ENCODE measurements at regions not wholly inside any gene's neighbourhood (a gene's known extent, or its start where the extent isn't known, plus 50 kb on each side); places are given as distances from the start of the nearest gene placed in this dataset.

DNA sequence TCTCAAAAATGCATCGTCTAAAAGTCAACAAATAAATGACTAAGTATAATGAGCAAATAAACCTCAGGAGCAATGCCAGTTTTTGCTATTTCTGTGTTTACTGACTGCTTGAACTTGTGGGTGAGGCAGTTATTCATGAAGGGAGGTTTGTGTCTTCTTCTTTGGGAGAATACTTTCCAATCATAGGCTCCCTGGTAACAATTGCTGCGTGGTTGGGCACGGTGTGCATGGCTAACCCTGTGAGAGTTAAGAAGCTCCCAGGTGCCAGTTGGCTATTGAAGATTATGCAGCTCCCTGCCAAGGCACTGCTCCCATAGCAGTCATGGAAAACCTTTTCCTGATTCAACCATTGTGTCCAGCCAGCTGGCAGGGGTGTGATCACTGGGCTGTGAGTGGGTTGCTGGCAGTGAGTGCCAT lies 775.9 kb upstream of the GOT2 start:
- Mint-ChIP-seq H3K27me3 (ENCODE audit: insufficient read depth) (peaks cover 3% of the 10 kb centered on the region; the same call in 1 of the 2 replicates), H3K4me1 (ENCODE audit: low read depth) (no peaks in the 10 kb centered on the region), H3K9me3 (peaks cover 7% of the 10 kb centered on the region; the same call in 1 of the 2 replicates), H3K4me3 (no peak overlapping the region), H3K36me3 (ENCODE audit: low read depth) (peaks cover 4% of the 10 kb centered on the region; the same call in 1 of the 2 replicates), H3K27ac (no peak overlapping the region)
- TF ChIP-seq, protein P1, sequence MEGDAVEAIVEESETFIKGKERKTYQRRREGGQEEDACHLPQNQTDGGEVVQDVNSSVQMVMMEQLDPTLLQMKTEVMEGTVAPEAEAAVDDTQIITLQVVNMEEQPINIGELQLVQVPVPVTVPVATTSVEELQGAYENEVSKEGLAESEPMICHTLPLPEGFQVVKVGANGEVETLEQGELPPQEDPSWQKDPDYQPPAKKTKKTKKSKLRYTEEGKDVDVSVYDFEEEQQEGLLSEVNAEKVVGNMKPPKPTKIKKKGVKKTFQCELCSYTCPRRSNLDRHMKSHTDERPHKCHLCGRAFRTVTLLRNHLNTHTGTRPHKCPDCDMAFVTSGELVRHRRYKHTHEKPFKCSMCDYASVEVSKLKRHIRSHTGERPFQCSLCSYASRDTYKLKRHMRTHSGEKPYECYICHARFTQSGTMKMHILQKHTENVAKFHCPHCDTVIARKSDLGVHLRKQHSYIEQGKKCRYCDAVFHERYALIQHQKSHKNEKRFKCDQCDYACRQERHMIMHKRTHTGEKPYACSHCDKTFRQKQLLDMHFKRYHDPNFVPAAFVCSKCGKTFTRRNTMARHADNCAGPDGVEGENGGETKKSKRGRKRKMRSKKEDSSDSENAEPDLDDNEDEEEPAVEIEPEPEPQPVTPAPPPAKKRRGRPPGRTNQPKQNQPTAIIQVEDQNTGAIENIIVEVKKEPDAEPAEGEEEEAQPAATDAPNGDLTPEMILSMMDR (IDR thresholded peaks at IDR 0.05): no peak
- DNase-seq: no peak

DNA sequence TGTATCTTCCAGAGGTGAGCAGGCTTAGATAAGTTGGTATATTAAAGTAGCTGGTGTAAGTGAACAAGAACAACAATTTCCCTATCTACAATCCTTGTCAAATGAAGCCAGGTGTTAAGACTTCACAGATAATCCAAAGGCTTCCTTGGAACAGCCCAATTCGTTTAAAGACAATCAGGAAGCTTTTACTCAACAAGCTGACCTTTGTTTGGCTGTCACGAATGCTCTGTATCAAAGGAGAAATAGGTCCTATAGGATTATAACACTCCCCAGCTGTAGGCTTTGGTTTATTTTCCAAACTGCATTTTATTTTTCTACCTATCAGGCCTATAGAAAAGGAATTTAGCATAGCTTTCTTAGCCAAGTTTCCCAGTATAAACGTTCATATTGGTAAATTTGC lies 766.5 kb upstream of the GOT2 start:
- H3K27ac Mint-ChIP-seq: no peak overlapping the region
- H3K9me3 Mint-ChIP-seq: no peaks in the 10 kb centered on the region
- no peaks in the 10 kb centered on the region; the same call in 1 of the 2 replicates for H3K27me3 Mint-ChIP-seq (ENCODE audit: insufficient read depth)
- TF ChIP-seq, protein P1 (IDR thresholded peaks at IDR 0.05): no peak
- no peaks in the 10 kb centered on the region for H3K4me1 Mint-ChIP-seq (ENCODE audit: low read depth)
- no peak for DNase-seq
- no peak overlapping the region for H3K4me3 Mint-ChIP-seq
- no peaks in the 10 kb centered on the region for H3K36me3 Mint-ChIP-seq (ENCODE audit: low read depth)

DNA sequence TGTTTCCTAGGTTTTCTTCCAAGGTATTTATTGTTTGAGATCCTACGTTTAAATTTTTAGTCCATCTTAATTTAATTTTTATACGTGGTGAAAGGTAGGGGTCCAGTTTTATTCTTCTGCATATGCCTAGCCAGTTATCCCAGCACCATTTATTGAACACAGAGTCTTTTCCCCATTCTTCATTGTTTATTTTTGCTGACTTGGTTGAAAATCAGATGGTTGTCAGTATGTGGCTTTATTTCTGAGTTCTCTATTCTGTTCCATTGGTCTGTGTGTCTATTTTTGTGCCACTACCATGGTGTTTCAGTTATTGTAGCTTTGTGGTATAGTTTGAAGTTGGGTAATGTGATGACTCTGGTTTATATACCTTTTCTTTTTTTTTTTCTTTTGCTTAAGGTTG lies 753.0 kb upstream of the GOT2 start:
- DNase-seq: no peak
- Mint-ChIP-seq H3K27ac (no peak overlapping the region), H3K4me3 (no peak overlapping the region), H3K36me3 (ENCODE audit: low read depth) (no peaks in the 10 kb centered on the region), H3K9me3 (no peaks in the 10 kb centered on the region), H3K27me3 (ENCODE audit: insufficient read depth) (no peaks in the 10 kb centered on the region; the same call in none of the 2 replicates), H3K4me1 (ENCODE audit: low read depth) (no peaks in the 10 kb centered on the region)
- TF ChIP-seq, protein P1 (IDR thresholded peaks at IDR 0.05): no peak

DNA sequence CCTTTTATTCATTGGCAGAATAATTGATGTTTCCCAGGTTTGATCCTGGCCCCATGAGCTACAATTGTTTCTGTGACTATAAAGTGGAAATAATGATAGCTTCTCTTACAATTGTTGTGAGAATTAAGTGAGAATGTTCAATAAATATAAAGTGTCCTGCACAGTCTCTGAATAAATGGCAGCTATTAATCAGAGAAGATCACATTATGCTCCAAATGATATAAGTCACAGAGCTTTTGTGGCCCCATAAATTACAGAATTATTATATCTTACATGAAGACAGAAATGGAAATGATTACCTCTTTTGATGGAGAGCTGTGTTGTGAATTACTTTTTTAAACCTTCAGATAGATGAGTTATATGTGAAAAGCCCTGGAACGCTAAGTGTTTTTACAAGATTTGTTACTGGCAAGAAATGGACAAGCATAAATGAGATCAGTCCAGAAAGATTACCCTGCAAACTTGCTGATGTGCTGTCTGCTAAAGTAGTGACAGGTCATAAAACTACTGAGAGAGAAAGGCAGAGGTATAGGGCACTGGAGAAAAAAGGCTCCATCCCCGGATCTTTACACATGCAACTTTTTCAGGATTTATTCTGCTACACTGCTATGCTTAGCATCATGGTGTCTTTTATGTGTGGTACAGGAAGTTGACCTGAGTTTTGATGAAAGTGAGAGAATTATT lies 750.9 kb upstream of the GOT2 start:
- Mint-ChIP-seq H3K4me3 (no peak overlapping the region), H3K27me3 (ENCODE audit: insufficient read depth) (no peaks in the 10 kb centered on the region; the same call in 1 of the 2 replicates), H3K36me3 (ENCODE audit: low read depth) (no peaks in the 10 kb centered on the region), H3K27ac (no peak overlapping the region), H3K4me1 (ENCODE audit: low read depth) (no peaks in the 10 kb centered on the region), H3K9me3 (no peaks in the 10 kb centered on the region)
- no peak for DNase-seq
- TF ChIP-seq, protein P1 (IDR thresholded peaks at IDR 0.05): no peak

DNA sequence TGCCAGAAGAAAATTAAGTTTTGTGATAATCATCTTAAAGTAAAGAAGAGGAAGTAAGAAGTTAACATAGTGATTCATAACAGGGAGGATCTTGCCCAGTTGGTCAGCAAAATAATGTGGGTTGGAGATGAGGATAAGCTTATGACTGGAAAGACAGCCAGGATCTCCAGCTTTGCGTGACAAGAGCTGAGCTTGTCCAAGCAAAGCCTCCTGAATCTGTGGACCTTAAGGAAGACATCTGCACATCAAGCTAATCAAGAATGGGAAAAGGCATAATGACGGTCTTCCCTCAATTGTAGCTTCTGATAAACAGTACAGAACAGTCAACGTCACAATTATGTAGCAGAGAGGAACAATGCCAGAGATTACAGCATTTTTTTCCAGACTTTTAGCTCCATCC lies 744.7 kb upstream of the GOT2 start:
- H3K27me3 Mint-ChIP-seq (ENCODE audit: insufficient read depth): no peaks in the 10 kb centered on the region
- no peaks in the 10 kb centered on the region for H3K9me3 Mint-ChIP-seq
- no peaks in the 10 kb centered on the region for H3K36me3 Mint-ChIP-seq (ENCODE audit: low read depth)
- H3K4me1 Mint-ChIP-seq (ENCODE audit: low read depth): peaks cover 8% of the 10 kb centered on the region
- no peak for DNase-seq
- no peak overlapping the region for H3K27ac Mint-ChIP-seq
- TF ChIP-seq, protein P1 (IDR thresholded peaks at IDR 0.05): no peak
- no peak overlapping the region for H3K4me3 Mint-ChIP-seq
